Osteocyte (in vitro differentiated cells): ENCODE measurements at regions not wholly inside any gene's neighbourhood (a gene's known extent, or its start where the extent isn't known, plus 50 kb on each side); places are given as distances from the start of the nearest gene placed in this dataset.

ENCODE experiments used
- DNase-seq: peaks from one replicate; pipeline ENCODE4 v3.0.0; 2021; ENCODE audit warnings: mixed read lengths; ENCODE audit not compliant: unreplicated experiment; ENCODE audit errors: extremely low spot score
- H3K27ac Mint-ChIP-seq: one replicate; pipeline ENCODE4 v1.8.0; 2021; ENCODE audit warnings: mild to moderate bottlenecking, mixed read lengths; ENCODE audit not compliant: unreplicated experiment
- H3K27me3 Mint-ChIP-seq: one replicate; pipeline ENCODE4 v1.8.0; 2021; ENCODE audit warnings: mixed read lengths; ENCODE audit not compliant: unreplicated experiment
- H3K36me3 Mint-ChIP-seq: one replicate; pipeline ENCODE4 v1.8.0; 2021; ENCODE audit warnings: mixed read lengths; ENCODE audit not compliant: unreplicated experiment
- H3K4me1 Mint-ChIP-seq: one replicate; pipeline ENCODE4 v1.8.0; 2021; ENCODE audit warnings: mixed read lengths; ENCODE audit not compliant: unreplicated experiment
- H3K4me3 Mint-ChIP-seq: one replicate; pipeline ENCODE4 v1.8.0; 2021; ENCODE audit warnings: mild to moderate bottlenecking, moderate library complexity, mixed read lengths; ENCODE audit not compliant: unreplicated experiment
- H3K9me3 Mint-ChIP-seq: one replicate; pipeline ENCODE4 v1.8.0; 2021; ENCODE audit warnings: mixed read lengths; ENCODE audit not compliant: unreplicated experiment
- CTCF ChIP-seq: fragments of 200-600 bp; sonication (generic); IDR thresholded peaks from 2 replicates; pipeline ENCODE4 v1.5.0; 2021; ENCODE audit warnings: antibody characterized with exemption, mild to moderate bottlenecking, moderate library complexity

GRCh38 chr22:44583061-44583760, 85.2 kb upstream of the RTL6 start:
- no peak overlapping the region for H3K4me3 Mint-ChIP-seq
- no peak overlapping the region for H3K27ac Mint-ChIP-seq
- H3K9me3 Mint-ChIP-seq, result no peaks in the 10 kb centered on the region
- DNase-seq, result no peak
- H3K4me1 Mint-ChIP-seq, result no peaks in the 10 kb centered on the region
- no peaks in the 10 kb centered on the region for H3K36me3 Mint-ChIP-seq
- no peak for TF ChIP-seq CTCF
- H3K27me3 Mint-ChIP-seq, result peaks cover 31% of the 10 kb centered on the region

- Mint-ChIP-seq H3K4me1 (no peaks in the 10 kb centered on the region), H3K27me3 (peaks cover 22% of the 10 kb centered on the region), H3K36me3 (no peaks in the 10 kb centered on the region), H3K27ac (no peak overlapping the region), H3K4me3 (no peak overlapping the region), H3K9me3 (no peaks in the 10 kb centered on the region)
- no peak for DNase-seq
- TF ChIP-seq CTCF, result no peak
Measured at GRCh38 chr22:44582016-44582415, 84.0 kb upstream of the RTL6 start.

GRCh38 chr22:44581096-44581435, 83.0 kb upstream of the RTL6 start:
- Mint-ChIP-seq H3K36me3 (no peaks in the 10 kb centered on the region), H3K9me3 (no peaks in the 10 kb centered on the region), H3K4me1 (no peaks in the 10 kb centered on the region), H3K4me3 (no peak overlapping the region), H3K27ac (no peak overlapping the region), H3K27me3 (peaks cover 28% of the 10 kb centered on the region)
- DNase-seq, result no peak
- no peak for TF ChIP-seq CTCF

- Mint-ChIP-seq H3K27me3 (peaks cover 29% of the 10 kb centered on the region), H3K27ac (no peak overlapping the region), H3K4me3 (no peak overlapping the region)
Measured at GRCh38 chr22:44580176-44581095, 82.4 kb upstream of the RTL6 start.

More at GRCh38 chr22:44580176-44581095, 82.4 kb upstream of the RTL6 start:
- no peak for TF ChIP-seq CTCF
- no peak for DNase-seq
- Mint-ChIP-seq H3K36me3 (no peaks in the 10 kb centered on the region), H3K4me1 (no peaks in the 10 kb centered on the region), H3K9me3 (no peaks in the 10 kb centered on the region)
